Left lung (tissue), 4 donors: ENCODE measurements at regions not wholly inside any gene's neighbourhood (a gene's known extent, or its start where the extent isn't known, plus 50 kb on each side); places are given as distances from the start of the nearest gene placed in this dataset.

Experiments used
- ATAC-seq: fragments of 200-7000 bp; cut with Tn5 transposase; one replicate; pipeline ENCODE4 v1.9.1; 2020; ENCODE audit warnings: moderate library complexity
- DNase-seq, 4 donors: peaks; one replicate each; pipeline ENCODE4 v3.0.0-alpha.2; 2013 to 2020
- H3K27ac ChIP-seq, 2 donors: fragments of 200-600 bp; sonication (generic) in 1 of 2; one replicate each; pipeline versions ENCODE4 v1.5.0 to v1.8.0; 2020 to 2021
- H3K27me3 ChIP-seq, 2 donors: fragments of 200-600 bp; sonication (generic) in 1 of 2; one replicate each; pipeline versions ENCODE4 v1.5.0 to v1.8.0; 2020 to 2021
- H3K36me3 ChIP-seq, 2 donors: fragments of 200-600 bp; sonication (generic) in 1 of 2; one replicate each; pipeline versions ENCODE4 v1.5.0 to v1.8.0; 2020 to 2021
- H3K4me1 ChIP-seq, 2 donors: fragments of 200-600 bp; one replicate each; pipeline ENCODE4 v1.8.0; 2021
- H3K4me3 ChIP-seq, 2 donors: fragments of 200-600 bp; sonication (generic) in 1 of 2; one replicate each; pipeline versions ENCODE4 v1.5.0 to v1.8.0; 2020 to 2021; ENCODE audit warnings: mild to moderate bottlenecking in 1 of 2
- H3K9me3 ChIP-seq, 2 donors: fragments of 200-600 bp; sonication (generic) in 1 of 2; one replicate each; pipeline versions ENCODE4 v1.5.0 to v1.8.0; 2020 to 2021
- CTCF ChIP-seq, 2 donors: fragments of 200-600 bp; sonication (generic) in 1 of 2; IDR thresholded peaks; one replicate each; pipeline versions ENCODE4 v1.5.0 to v1.8.0; 2021; ENCODE audit warnings: antibody characterized with exemption in 2 of 2
- intact Hi-C, 2 donors: fragments of 100-400 bp; cut with DNase I; formaldehyde crosslinking; loops; one replicate each; pipeline versions ENCODE4 v1.11.2 to v1.14.2; 2022
- donor health status: DM: no; HTN: yes; CAD: no.
- donor health status: DM: no; HTN: no; CAD: no.

DNA sequence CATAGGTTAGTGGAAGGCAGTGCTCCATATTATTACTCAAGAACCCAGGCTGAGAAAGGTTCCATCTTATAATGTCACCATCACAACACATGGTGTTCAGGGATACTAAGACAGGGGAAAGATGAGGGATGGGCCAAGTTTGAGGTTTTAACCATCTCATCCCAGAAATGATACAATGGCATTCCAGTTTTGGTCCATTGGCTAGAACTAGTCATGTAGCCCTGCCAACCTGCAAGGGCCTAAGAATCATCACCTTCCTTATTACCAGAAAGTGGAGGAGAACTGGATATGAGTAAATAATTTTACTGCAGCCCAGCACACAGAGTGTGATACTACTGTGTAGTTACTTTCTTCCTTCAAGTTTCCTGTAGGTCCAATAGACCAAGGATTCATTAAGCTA is 144.5 kb upstream of the ABCA1 start:
- no peaks in the 10 kb centered on the region for H3K36me3 ChIP-seq
- no peak overlapping the region for H3K4me3 ChIP-seq
- intact Hi-C loops = no loop called here
- no peak for ATAC-seq
- no peak overlapping the region for H3K27ac ChIP-seq
- no peak for TF ChIP-seq CTCF (IDR thresholded peaks at IDR 0.05)
- H3K9me3 ChIP-seq = peaks cover 0 to 4% of the 10 kb centered on the region in 2 donors
- H3K4me1 ChIP-seq = peaks cover 0 to 9% of the 10 kb centered on the region in 2 donors
- no peaks in the 10 kb centered on the region for H3K27me3 ChIP-seq
- no peak for DNase-seq

DNA sequence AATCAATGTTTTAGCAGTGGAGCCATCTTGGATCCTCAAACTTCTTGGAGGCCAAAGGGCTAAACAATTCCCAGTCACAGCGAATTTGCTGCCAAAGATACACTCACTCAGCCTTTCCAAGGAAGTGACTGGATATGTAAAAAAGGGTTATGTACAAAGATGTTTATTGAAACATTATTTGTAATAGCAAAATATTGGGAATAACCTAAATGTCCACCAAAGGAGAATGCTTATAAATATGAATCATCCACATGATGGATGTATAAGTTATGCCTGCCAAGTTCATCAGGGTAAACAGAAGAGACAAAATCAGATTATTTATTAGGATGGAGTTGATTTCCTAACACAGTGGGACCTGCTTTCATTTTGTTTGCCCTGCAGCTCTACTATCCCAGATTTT is 145.2 kb upstream of the ABCA1 start:
- ATAC-seq (no peak), DNase-seq (no peak)
- Histone ChIP-seq H3K4me3 (no peak overlapping the region), H3K27ac (no peak overlapping the region), H3K27me3 (no peaks in the 10 kb centered on the region), H3K9me3 (no peaks in the 10 kb centered on the region), H3K4me1 (peaks cover 0 to 2% of the 10 kb centered on the region in 2 donors), H3K36me3 (no peaks in the 10 kb centered on the region)
- no peak for TF ChIP-seq CTCF (IDR thresholded peaks at IDR 0.05)
- intact Hi-C loops = no loop called here

GRCh38 chr9:105074491-105074890 is 146.5 kb upstream of the ABCA1 start:
- Histone ChIP-seq H3K4me1 (no peaks in the 10 kb centered on the region), H3K27ac (no peak overlapping the region), H3K27me3 (no peaks in the 10 kb centered on the region), H3K9me3 (no peaks in the 10 kb centered on the region), H3K36me3 (no peaks in the 10 kb centered on the region), H3K4me3 (no peak overlapping the region)
- no peak for TF ChIP-seq CTCF (IDR thresholded peaks at IDR 0.05)
- intact Hi-C loops = no loop called here
- ATAC-seq = no peak
- no peak for DNase-seq

DNA sequence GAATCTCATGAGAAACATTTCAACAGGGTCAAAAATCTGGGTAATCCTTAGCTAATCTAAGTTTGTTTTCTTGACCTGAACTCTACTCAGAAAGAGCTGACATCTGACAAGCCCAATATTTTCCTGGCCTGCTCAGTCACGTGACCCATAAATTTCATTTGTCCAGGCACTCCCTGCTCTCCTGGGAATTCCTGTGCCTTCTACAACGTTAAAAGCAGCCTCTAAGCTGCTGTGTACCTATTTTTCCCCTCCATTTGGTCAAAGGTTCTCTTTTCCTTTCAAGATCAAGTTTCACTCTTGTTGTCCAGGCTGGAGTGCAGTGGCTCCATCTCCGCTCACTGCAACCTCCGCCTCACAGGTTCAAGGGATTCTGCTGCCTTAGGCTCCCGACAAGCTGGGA is 148.8 kb upstream of the ABCA1 start:
- DNase-seq (no peak), ATAC-seq (no peak)
- Histone ChIP-seq H3K4me3 (no peak overlapping the region), H3K36me3 (no peaks in the 10 kb centered on the region), H3K9me3 (no peaks in the 10 kb centered on the region), H3K4me1 (no peaks in the 10 kb centered on the region), H3K27me3 (no peaks in the 10 kb centered on the region), H3K27ac (no peak overlapping the region)
- no peak for TF ChIP-seq CTCF (IDR thresholded peaks at IDR 0.05)
- intact Hi-C loops = no loop called here

DNA sequence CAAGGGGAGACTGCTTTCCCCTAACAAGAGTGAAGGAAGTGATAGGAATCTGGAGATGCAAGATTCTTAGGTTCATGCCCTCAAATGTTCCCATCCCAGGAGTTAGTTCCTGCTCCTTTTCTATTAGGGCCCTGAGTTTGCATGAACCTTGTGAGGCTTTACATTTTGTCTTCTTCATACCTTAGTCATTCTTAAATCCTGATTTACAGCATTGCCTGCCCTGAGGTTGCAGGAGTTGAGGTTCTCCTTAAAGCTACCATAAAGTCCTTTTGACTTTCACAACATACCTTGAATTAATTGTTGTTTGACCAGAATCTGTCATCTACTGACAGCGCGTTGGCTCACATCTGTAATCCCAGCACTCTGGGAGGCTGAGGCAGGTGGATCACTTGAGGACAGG is 151.5 kb upstream of the ABCA1 start:
- H3K36me3 ChIP-seq = no peaks in the 10 kb centered on the region
- intact Hi-C loops = no loop called here
- H3K27ac ChIP-seq = no peak overlapping the region
- no peak for TF ChIP-seq CTCF (IDR thresholded peaks at IDR 0.05)
- H3K27me3 ChIP-seq = no peaks in the 10 kb centered on the region
- DNase-seq (no peak), ATAC-seq (no peak)
- H3K4me1 ChIP-seq = no peaks in the 10 kb centered on the region
- H3K4me3 ChIP-seq = no peak overlapping the region
- H3K9me3 ChIP-seq = no peaks in the 10 kb centered on the region
